Fibroblast of lung (primary cell): ENCODE measurements at regions not wholly inside any gene's neighbourhood (a gene's known extent, or its start where the extent isn't known, plus 50 kb on each side); places are given as distances from the start of the nearest gene placed in this dataset.

Experiments used
- CTCF ChIP-seq, 2 donors: IDR thresholded peaks in 1 of 2; conservative IDR thresholded peaks in 1 of 2; 1 replicate in 1 of 2; 2 replicates in 1 of 2; pipeline ENCODE4 v1.5.1; 2011 to 2012; ENCODE audit warnings: low read length in 2 of 2, control low read depth in 1 of 2, inconsistent platforms in 1 of 2, low read depth in 1 of 2, mild to moderate bottlenecking in 1 of 2
- EZH2 ChIP-seq: IDR thresholded peaks from 2 replicates; pipeline ENCODE4 v1.5.1; 2012; ENCODE audit warnings: low read length, control low read depth, mild to moderate bottlenecking; ENCODE audit errors: missing control alignments

GRCh38 chrX:40199704-40200103, 101.9 kb upstream of the BCOR start:
- no peak for TF ChIP-seq CTCF (conservative IDR thresholded peaks at IDR 0.05 in 1 of 2, IDR thresholded peaks at IDR 0.05 in 1 of 2; ENCODE audit: low read depth in 1 of 2, low read length in 2 of 2)
- no peak for TF ChIP-seq EZH2
